PFSK-1 (cell line): ENCODE measurements at regions not wholly inside any gene's neighbourhood (a gene's known extent, or its start where the extent isn't known, plus 50 kb on each side); places are given as distances from the start of the nearest gene placed in this dataset.

ENCODE experiments used
- FOXP2 ChIP-seq: optimal IDR thresholded peaks from 2 replicates; pipeline ENCODE3; 2011; ENCODE audit warnings: borderline replicate concordance, control low read depth, inconsistent platforms; ENCODE audit not compliant: insufficient read depth; ENCODE audit errors: extremely low read length, extremely low read depth
- POLR2AphosphoS5 ChIP-seq: IDR thresholded peaks from 2 replicates; pipeline ENCODE4 v1.6.1; 2012; ENCODE audit warnings: low read depth, mild to moderate bottlenecking, control low read depth, low read length, moderate library complexity
- REST ChIP-seq, 2 experiments: IDR thresholded peaks; 2 replicates each; pipeline versions ENCODE4 v1.6.1 to v1.8.0; 2011 to 2012; ENCODE audit warnings: low read depth in 2 of 2, low read length in 2 of 2, control low read depth in 1 of 2, inconsistent platforms in 1 of 2, mild to moderate bottlenecking in 1 of 2, moderate library complexity in 1 of 2; ENCODE audit not compliant: insufficient read depth in 1 of 2
- SIN3A ChIP-seq: IDR thresholded peaks from 2 replicates; pipeline ENCODE4 v1.6.1; 2012; ENCODE audit warnings: mild to moderate bottlenecking, low read length, moderate library complexity, borderline replicate concordance; ENCODE audit not compliant: insufficient read depth
- TAF1 ChIP-seq: IDR thresholded peaks from 2 replicates; pipeline ENCODE4 v1.6.1; 2012; ENCODE audit warnings: low read length, control low read depth, borderline replicate concordance; ENCODE audit not compliant: insufficient read depth

- TF ChIP-seq REST (IDR thresholded peaks at IDR 0.05; ENCODE audit: insufficient read depth in 1 of 2, low read depth in 2 of 2, low read length in 2 of 2), result no peak
Observed at GRCh38 chr5:117286813-117287212, 712.2 kb upstream of the SEMA6A start.

DNA sequence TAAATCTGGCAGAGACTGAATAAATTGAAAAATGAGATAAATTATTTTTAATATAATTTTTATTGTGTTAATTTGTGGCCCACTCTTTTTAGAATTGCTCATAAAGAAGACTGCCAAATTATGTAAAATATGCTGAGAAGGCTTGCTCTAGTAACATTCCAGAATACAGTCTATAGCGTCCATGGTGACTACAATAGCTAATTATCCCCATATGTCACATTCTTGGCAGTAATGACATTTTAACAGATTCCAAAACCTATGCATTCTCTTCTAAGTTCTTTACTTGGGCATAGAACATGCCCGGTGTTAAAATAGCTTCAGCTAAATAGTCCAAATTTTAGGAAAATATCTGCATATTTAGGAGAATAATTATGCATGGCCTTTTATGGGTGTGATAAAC lies 697.0 kb upstream of the SEMA6A start:
- TF ChIP-seq TAF1, result no peak
- TF ChIP-seq FOXP2, result no peak
- no peak for TF ChIP-seq SIN3A
- no peak for TF ChIP-seq POLR2AphosphoS5
- no peak for TF ChIP-seq REST (IDR thresholded peaks at IDR 0.05; ENCODE audit: insufficient read depth in 1 of 2, low read depth in 2 of 2, low read length in 2 of 2)

DNA sequence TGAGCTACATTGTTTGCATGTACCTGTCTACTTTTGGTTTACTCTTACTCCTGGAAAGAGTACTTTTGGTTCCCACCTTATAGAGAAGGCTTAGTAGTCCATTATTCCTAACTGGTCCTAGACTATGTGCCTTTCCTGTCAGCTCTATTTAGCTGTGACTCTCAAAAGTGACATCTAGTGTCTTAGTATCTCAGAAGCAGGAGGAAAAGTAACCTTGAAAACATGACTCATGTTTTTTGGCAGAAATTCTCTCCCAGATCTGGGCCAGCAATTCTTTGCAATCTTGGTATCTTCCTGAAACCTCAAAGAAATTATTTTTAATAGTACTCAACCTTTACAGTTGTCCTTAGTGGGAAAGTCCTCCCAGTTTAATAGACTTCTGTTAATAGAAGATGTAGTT lies 691.7 kb upstream of the SEMA6A start:
- TF ChIP-seq REST (IDR thresholded peaks at IDR 0.05; ENCODE audit: insufficient read depth in 1 of 2, low read depth in 2 of 2, low read length in 2 of 2) (no peak), TAF1 (no peak), FOXP2 (no peak), SIN3A (no peak), POLR2AphosphoS5 (no peak)

DNA sequence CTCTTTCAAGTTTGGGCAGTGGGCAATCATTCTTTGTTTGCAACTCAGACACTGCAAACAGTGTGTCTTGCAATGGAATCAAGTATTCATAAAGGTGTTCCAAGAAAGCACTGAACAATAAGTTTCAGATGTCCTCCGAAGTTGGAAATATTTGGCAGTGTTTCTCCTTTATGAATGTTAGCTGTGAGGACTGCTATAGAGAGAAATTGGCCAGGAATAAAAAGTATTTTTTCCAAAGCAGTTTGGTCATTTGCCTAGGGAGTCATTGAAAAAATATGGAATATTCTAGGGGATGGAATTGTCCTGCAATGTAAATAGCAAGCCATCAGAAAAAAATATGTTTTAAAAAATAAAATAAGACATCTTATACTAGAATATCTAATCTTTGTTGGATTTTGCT lies 688.6 kb upstream of the SEMA6A start:
- TF ChIP-seq POLR2AphosphoS5 (no peak), REST (IDR thresholded peaks at IDR 0.05; ENCODE audit: insufficient read depth in 1 of 2, low read depth in 2 of 2, low read length in 2 of 2) (no peak), SIN3A (no peak), FOXP2 (no peak), TAF1 (no peak)

DNA sequence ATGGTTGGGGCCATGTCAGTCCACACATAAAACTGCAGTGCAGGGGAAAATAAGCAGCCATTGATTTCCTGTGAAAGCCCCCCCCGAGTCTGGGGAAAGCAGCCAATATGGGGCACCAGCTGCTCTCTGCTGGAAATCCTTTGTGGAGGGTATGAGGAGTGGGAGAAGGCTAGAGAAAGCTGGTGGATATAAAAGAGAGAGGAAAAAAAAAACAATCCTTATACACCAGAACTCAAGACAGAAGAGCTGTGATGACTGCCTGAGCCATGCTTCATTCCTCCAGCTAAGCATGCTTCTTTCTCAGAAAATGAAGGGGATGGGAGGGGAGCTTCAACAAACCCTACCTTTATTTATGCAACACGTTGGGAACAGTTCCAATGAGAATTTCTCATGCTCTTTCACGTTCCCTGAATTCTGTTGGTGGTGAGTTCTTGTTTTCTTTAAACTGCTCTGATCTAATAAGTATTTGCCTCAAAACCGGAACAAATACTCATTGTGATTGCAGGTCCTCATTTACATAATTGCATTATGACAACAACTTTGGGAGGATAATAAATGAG lies 688.0 kb upstream of the SEMA6A start:
- no peak for TF ChIP-seq TAF1
- TF ChIP-seq FOXP2, result no peak
- TF ChIP-seq POLR2AphosphoS5, result no peak
- TF ChIP-seq SIN3A, result no peak
